GM12873 (cell line): ENCODE measurements at regions not wholly inside any gene's neighbourhood (a gene's known extent, or its start where the extent isn't known, plus 50 kb on each side); places are given as distances from the start of the nearest gene placed in this dataset.

Experiments used
- CTCF ChIP-seq: IDR thresholded peaks from 2 replicates; pipeline ENCODE4 v1.5.1; 2012; ENCODE audit warnings: low read depth, mild to moderate bottlenecking, moderate library complexity, low read length, control low read depth; ENCODE audit not compliant: insufficient read depth; ENCODE audit errors: missing control alignments

GRCh38 chr7:121474301-121474673 is 78.2 kb upstream of the FAM3C start:
- no peak for TF ChIP-seq CTCF

- TF ChIP-seq CTCF, result no peak
These were observed 77.7 kb upstream of the FAM3C start for GRCh38 chr7:121473645-121474300.

GRCh38 chr7:121466455-121466854 is 70.3 kb upstream of the FAM3C start:
- TF ChIP-seq CTCF, result no peak

- TF ChIP-seq CTCF, result no peak
These were observed 63.0 kb upstream of the FAM3C start for GRCh38 chr7:121459148-121459547.

- TF ChIP-seq CTCF, result no peak
These were observed 60.8 kb upstream of the FAM3C start for GRCh38 chr7:121456785-121457359.

GRCh38 chr7:121456015-121456414 is 59.9 kb upstream of the FAM3C start:
- no peak for TF ChIP-seq CTCF

GRCh38 chr7:121452389-121452788 is 56.3 kb upstream of the FAM3C start:
- TF ChIP-seq CTCF, result no peak
